ENCODE measurements at regions not wholly inside any gene's neighbourhood (a gene's known extent, or its start where the extent isn't known, plus 50 kb on each side); places are given as distances from the start of the nearest gene placed in this dataset.

DNA sequence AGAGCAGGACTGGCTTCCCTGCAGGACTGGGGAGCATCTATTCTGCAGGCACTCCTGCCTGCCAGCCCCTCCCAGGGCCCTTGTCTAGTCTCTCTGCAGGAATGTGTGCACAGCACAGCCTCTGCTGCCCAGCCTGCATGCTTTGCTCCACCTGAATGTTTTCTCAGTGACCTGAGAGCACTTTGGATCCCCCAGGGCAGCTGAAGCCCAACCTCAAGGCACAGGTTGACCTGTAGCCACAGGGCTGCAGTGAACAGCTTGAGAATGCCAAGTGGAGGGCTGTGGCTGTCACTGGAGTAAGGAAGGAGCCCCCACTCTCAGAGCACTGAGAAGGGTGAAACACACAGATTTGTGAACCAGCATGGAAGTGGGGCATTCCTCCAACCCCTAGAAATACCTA lies 760.2 kb downstream of the STIM2 start:
- no peak overlapping the region for H2AFZ ChIP-seq (ENCODE audit: low read length)
- H3K27ac ChIP-seq (ENCODE audit: low read length): no peak overlapping the region
- no peaks in the 10 kb centered on the region for H3K79me2 ChIP-seq (ENCODE audit: low read length)
- H3K4me2 ChIP-seq (ENCODE audit: low read depth, low read length, poor library complexity, severe bottlenecking): no peak overlapping the region
- H3K4me3 ChIP-seq (ENCODE audit: low read length): no peak overlapping the region
- no peaks in the 10 kb centered on the region for H3K27me3 ChIP-seq (ENCODE audit: low read length)
- H3K9me2 ChIP-seq (replicated peaks; ENCODE audit: insufficient read depth, low read length): no peaks in the 10 kb centered on the region
- no peaks in the 10 kb centered on the region for H4K20me1 ChIP-seq (ENCODE audit: insufficient read depth, low read depth, low read length)
- no peak overlapping the region for H3K9ac ChIP-seq (ENCODE audit: low read length)
- no peak for DNase-seq
- no peaks in the 10 kb centered on the region; the same call in 1 of the 2 replicates for H3K9me3 ChIP-seq (ENCODE audit: low read length)
- H3K36me3 ChIP-seq (ENCODE audit: insufficient read depth, low read length): no peaks in the 10 kb centered on the region
- no peaks in the 10 kb centered on the region for H3K4me1 ChIP-seq (ENCODE audit: low read length)

- Histone ChIP-seq H3K4me2 (ENCODE audit: low read depth, low read length, poor library complexity, severe bottlenecking) (no peak overlapping the region), H3K79me2 (ENCODE audit: low read length) (no peaks in the 10 kb centered on the region), H4K20me1 (ENCODE audit: insufficient read depth, low read depth, low read length) (no peaks in the 10 kb centered on the region), H3K9ac (ENCODE audit: low read length) (no peak overlapping the region), H3K4me1 (ENCODE audit: low read length) (no peaks in the 10 kb centered on the region), H3K9me2 (replicated peaks; ENCODE audit: insufficient read depth, low read length) (no peaks in the 10 kb centered on the region), H3K27ac (ENCODE audit: low read length) (no peak overlapping the region), H3K36me3 (ENCODE audit: insufficient read depth, low read length) (no peaks in the 10 kb centered on the region), H3K4me3 (ENCODE audit: low read length) (no peak overlapping the region), H3K9me3 (ENCODE audit: low read length) (no peaks in the 10 kb centered on the region; the same call in 1 of the 2 replicates), H2AFZ (ENCODE audit: low read length) (no peak overlapping the region), H3K27me3 (ENCODE audit: low read length) (no peaks in the 10 kb centered on the region)
- no peak for DNase-seq
These were observed 764.1 kb downstream of the STIM2 start for GRCh38 chr4:27624749-27625148.

DNA sequence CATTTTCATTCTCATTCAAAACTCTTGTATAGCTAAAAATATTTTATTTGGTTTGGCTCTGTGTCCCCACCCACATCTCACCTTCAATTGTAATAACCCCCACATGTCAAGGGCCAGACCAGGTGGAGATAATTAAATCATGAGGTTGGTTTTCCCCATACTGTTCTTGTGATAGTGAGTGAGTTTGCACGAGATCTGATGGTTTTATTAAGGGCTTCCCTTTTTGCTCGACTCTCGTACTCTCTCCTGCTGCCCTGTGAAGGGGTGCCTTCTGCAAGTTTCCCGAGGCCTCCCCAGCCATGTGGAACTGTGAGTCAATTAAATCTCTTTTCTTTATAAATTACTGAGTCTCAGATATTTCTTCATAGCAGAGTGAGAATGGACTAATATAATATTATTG lies 768.0 kb downstream of the STIM2 start:
- H3K4me2 ChIP-seq (ENCODE audit: low read depth, low read length, poor library complexity, severe bottlenecking): no peak overlapping the region
- no peaks in the 10 kb centered on the region for H3K36me3 ChIP-seq (ENCODE audit: insufficient read depth, low read length)
- no peak overlapping the region for H3K4me3 ChIP-seq (ENCODE audit: low read length)
- H3K27me3 ChIP-seq (ENCODE audit: low read length): no peaks in the 10 kb centered on the region
- H3K9ac ChIP-seq (ENCODE audit: low read length): no peak overlapping the region
- H3K27ac ChIP-seq (ENCODE audit: low read length): no peak overlapping the region
- 0 out of 2 replicates have a peak, but pooled peaks cover 3% of the 10 kb centered on the region for H3K9me2 ChIP-seq (replicated peaks; ENCODE audit: insufficient read depth, low read length)
- H2AFZ ChIP-seq (ENCODE audit: low read length): no peak overlapping the region
- H3K79me2 ChIP-seq (ENCODE audit: low read length): no peaks in the 10 kb centered on the region
- H3K4me1 ChIP-seq (ENCODE audit: low read length): no peaks in the 10 kb centered on the region
- H3K9me3 ChIP-seq (ENCODE audit: low read length): no peaks in the 10 kb centered on the region
- no peak for DNase-seq
- H4K20me1 ChIP-seq (ENCODE audit: insufficient read depth, low read depth, low read length): no peaks in the 10 kb centered on the region

- Histone ChIP-seq H3K27ac (ENCODE audit: low read length) (no peak overlapping the region), H3K36me3 (ENCODE audit: insufficient read depth, low read length) (no peaks in the 10 kb centered on the region), H3K9me2 (replicated peaks; ENCODE audit: insufficient read depth, low read length) (0 out of 2 replicates have a peak, but pooled peaks cover 3% of the 10 kb centered on the region), H4K20me1 (ENCODE audit: insufficient read depth, low read depth, low read length) (no peaks in the 10 kb centered on the region), H3K9ac (ENCODE audit: low read length) (no peak overlapping the region), H3K27me3 (ENCODE audit: low read length) (no peaks in the 10 kb centered on the region), H3K4me1 (ENCODE audit: low read length) (no peaks in the 10 kb centered on the region), H3K79me2 (ENCODE audit: low read length) (no peaks in the 10 kb centered on the region), H3K9me3 (ENCODE audit: low read length) (no peaks in the 10 kb centered on the region), H2AFZ (ENCODE audit: low read length) (no peak overlapping the region), H3K4me2 (ENCODE audit: low read depth, low read length, poor library complexity, severe bottlenecking) (no peak overlapping the region), H3K4me3 (ENCODE audit: low read length) (no peak overlapping the region)
- no peak for DNase-seq
These were observed 769.0 kb downstream of the STIM2 start for GRCh38 chr4:27629532-27630225.

- no peak for DNase-seq
- H2AFZ ChIP-seq (ENCODE audit: low read length): no peak overlapping the region
- H3K4me3 ChIP-seq (ENCODE audit: low read length): no peak overlapping the region
- no peaks in the 10 kb centered on the region for H3K79me2 ChIP-seq (ENCODE audit: low read length)
- no peak overlapping the region for H3K9ac ChIP-seq (ENCODE audit: low read length)
- H3K4me1 ChIP-seq (ENCODE audit: low read length): no peaks in the 10 kb centered on the region
- no peak overlapping the region for H3K27ac ChIP-seq (ENCODE audit: low read length)
- H3K9me2 ChIP-seq (replicated peaks; ENCODE audit: insufficient read depth, low read length): 0 out of 2 replicates have a peak, but pooled peaks cover 3% of the 10 kb centered on the region
- no peaks in the 10 kb centered on the region for H3K9me3 ChIP-seq (ENCODE audit: low read length)
- no peak overlapping the region for H3K4me2 ChIP-seq (ENCODE audit: low read depth, low read length, poor library complexity, severe bottlenecking)
- H3K36me3 ChIP-seq (ENCODE audit: insufficient read depth, low read length): no peaks in the 10 kb centered on the region
- no peaks in the 10 kb centered on the region for H4K20me1 ChIP-seq (ENCODE audit: insufficient read depth, low read depth, low read length)
- no peaks in the 10 kb centered on the region for H3K27me3 ChIP-seq (ENCODE audit: low read length)
These were observed 775.6 kb downstream of the STIM2 start for GRCh38 chr4:27635936-27636913.

- Histone ChIP-seq H3K27me3 (ENCODE audit: low read length) (no peaks in the 10 kb centered on the region), H3K36me3 (ENCODE audit: insufficient read depth, low read length) (no peaks in the 10 kb centered on the region), H4K20me1 (ENCODE audit: insufficient read depth, low read depth, low read length) (no peaks in the 10 kb centered on the region), H3K9me3 (ENCODE audit: low read length) (no peaks in the 10 kb centered on the region), H2AFZ (ENCODE audit: low read length) (no peak overlapping the region), H3K79me2 (ENCODE audit: low read length) (no peaks in the 10 kb centered on the region), H3K4me3 (ENCODE audit: low read length) (no peak overlapping the region), H3K27ac (ENCODE audit: low read length) (no peak overlapping the region), H3K4me1 (ENCODE audit: low read length) (no peaks in the 10 kb centered on the region), H3K9me2 (replicated peaks; ENCODE audit: insufficient read depth, low read length) (no peaks in the 10 kb centered on the region; the same call in 1 of the 2 replicates), H3K9ac (ENCODE audit: low read length) (no peak overlapping the region), H3K4me2 (ENCODE audit: low read depth, low read length, poor library complexity, severe bottlenecking) (no peak overlapping the region)
- DNase-seq: no peak
These were observed 777.7 kb downstream of the STIM2 start for GRCh38 chr4:27638163-27638915.

- Histone ChIP-seq H3K9ac (ENCODE audit: low read length) (no peak overlapping the region), H2AFZ (ENCODE audit: low read length) (no peak overlapping the region), H3K27ac (ENCODE audit: low read length) (no peak overlapping the region), H3K9me2 (replicated peaks; ENCODE audit: insufficient read depth, low read length) (no peaks in the 10 kb centered on the region; the same call in 1 of the 2 replicates), H3K4me1 (ENCODE audit: low read length) (no peaks in the 10 kb centered on the region), H3K4me3 (ENCODE audit: low read length) (no peak overlapping the region), H3K79me2 (ENCODE audit: low read length) (no peaks in the 10 kb centered on the region), H3K27me3 (ENCODE audit: low read length) (no peaks in the 10 kb centered on the region), H3K9me3 (ENCODE audit: low read length) (no peaks in the 10 kb centered on the region), H3K4me2 (ENCODE audit: low read depth, low read length, poor library complexity, severe bottlenecking) (no peak overlapping the region), H3K36me3 (ENCODE audit: insufficient read depth, low read length) (no peaks in the 10 kb centered on the region), H4K20me1 (ENCODE audit: insufficient read depth, low read depth, low read length) (no peaks in the 10 kb centered on the region)
- DNase-seq: no peak
These were observed 782.5 kb downstream of the STIM2 start for GRCh38 chr4:27643101-27643500.

- Histone ChIP-seq H3K4me2 (ENCODE audit: low read depth, low read length, poor library complexity, severe bottlenecking) (no peak overlapping the region), H4K20me1 (ENCODE audit: insufficient read depth, low read depth, low read length) (no peaks in the 10 kb centered on the region), H3K9me3 (ENCODE audit: low read length) (no peaks in the 10 kb centered on the region), H3K9ac (ENCODE audit: low read length) (no peak overlapping the region), H3K79me2 (ENCODE audit: low read length) (no peaks in the 10 kb centered on the region), H3K4me3 (ENCODE audit: low read length) (no peak overlapping the region), H2AFZ (ENCODE audit: low read length) (no peak overlapping the region), H3K27ac (ENCODE audit: low read length) (no peak overlapping the region), H3K27me3 (ENCODE audit: low read length) (no peaks in the 10 kb centered on the region), H3K4me1 (ENCODE audit: low read length) (no peaks in the 10 kb centered on the region), H3K36me3 (ENCODE audit: insufficient read depth, low read length) (no peaks in the 10 kb centered on the region), H3K9me2 (replicated peaks; ENCODE audit: insufficient read depth, low read length) (no peaks in the 10 kb centered on the region)
- DNase-seq: no peak
These were observed 787.8 kb downstream of the STIM2 start for GRCh38 chr4:27648416-27648815.

Measured in Karpas-422 (cell line).